SKM-1 treated with dmso at 0.1 percent for 144 hours (cell line): ENCODE measurements at regions not wholly inside any gene's neighbourhood (a gene's known extent, or its start where the extent isn't known, plus 50 kb on each side); places are given as distances from the start of the nearest gene placed in this dataset.

Experiments used
- DNase-seq: peaks from one replicate; lab custom pipeline; 2025; ENCODE audit not compliant: unreplicated experiment; lab: John Stamatoyannopoulos, UW

DNA sequence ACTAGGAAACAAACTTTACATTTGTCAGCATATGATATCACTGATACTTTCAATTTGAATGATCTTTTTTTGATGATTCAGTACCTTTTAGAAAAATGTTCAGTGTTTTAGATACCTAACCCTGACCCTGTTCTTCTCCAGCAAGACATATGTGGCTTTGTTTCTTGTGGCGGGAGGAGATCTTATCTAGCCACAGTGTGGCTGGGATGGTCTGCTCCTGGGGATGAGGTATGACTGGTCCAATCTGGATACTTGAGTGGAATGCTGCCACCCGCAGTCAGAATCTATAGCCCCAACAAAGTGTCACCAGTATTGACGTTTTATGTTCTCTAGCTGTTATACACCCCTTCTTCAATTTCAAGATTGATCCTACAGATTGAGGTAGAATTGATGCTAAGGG is 439.0 kb upstream of the GOLIM4 start:
- DNase-seq, result no peak

DNA sequence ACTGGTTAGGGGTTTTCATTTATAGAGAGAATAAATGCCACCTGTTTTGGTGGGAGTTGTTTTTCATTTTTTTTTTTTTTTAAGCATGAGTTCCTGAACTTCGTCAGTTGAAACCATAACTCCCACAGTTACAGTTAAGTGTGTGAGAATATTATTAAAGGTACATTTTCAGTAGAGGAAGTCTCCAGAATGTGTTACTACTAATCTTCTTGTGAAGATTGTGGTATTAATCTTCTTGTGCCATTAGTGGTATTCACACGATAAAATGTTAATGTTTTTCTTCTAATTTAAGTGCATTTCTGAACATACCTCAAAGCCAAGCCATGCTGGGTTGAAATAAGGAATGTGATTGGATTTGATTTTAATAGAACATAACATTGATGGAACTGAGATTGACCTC is 437.9 kb upstream of the GOLIM4 start:
- no peak for DNase-seq

DNA sequence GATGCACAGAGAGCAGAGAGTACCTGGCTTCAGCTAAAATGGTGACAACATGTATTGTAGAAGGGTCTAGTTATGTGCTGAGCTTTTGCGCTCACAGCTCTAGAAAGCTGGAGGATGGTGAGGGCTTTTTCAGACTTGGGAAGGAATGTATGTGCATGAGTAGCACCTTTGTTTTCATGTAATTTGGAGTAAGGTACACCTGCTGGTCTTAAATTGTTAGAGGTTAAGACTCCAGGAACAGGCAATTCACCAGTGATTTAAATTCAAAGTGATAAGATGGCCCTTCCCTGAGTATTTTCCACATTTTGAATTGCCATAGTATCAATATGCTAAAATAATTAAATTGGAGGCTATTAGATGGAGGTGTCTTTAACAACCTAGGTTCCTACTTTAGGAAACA is 436.4 kb upstream of the GOLIM4 start:
- no peak for DNase-seq

DNA sequence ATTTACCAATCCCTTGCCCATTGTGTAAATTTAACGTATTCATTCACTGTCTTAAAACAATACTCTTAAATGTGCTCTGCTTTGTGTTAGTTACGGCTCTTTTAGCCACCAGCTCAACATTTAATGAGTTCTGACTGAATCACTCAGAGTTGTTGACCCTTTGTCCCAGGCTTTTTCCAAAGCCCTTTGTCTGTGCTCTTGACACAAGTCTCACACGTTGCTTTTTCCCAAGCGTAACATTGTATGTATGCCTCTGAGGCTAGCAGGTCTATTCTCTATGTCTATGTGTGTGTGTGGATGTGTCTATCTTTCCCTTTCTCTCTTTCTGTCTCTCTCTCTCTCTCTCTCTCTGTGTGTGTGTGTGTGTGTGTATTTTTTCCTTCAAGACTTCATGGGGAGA is 435.4 kb upstream of the GOLIM4 start:
- no peak for DNase-seq

DNA sequence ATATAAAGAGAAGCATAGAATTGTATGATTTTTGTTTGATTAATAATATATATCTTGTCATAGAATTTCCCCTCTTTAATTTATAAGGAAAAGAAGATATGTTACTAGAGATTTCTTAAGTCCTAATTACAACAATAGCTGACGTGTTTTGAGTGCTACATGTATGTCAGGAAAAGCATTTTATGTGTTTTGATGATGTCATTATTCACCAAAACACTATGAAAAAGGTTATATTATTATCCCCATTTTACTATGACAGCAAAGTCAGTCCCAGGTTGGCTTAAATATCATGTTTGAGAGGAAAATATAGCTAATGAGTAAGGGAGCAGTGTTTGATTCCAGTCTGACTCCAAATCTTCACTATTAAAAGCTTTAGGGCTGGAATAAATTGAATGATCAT is 428.4 kb upstream of the GOLIM4 start:
- no peak for DNase-seq

DNA sequence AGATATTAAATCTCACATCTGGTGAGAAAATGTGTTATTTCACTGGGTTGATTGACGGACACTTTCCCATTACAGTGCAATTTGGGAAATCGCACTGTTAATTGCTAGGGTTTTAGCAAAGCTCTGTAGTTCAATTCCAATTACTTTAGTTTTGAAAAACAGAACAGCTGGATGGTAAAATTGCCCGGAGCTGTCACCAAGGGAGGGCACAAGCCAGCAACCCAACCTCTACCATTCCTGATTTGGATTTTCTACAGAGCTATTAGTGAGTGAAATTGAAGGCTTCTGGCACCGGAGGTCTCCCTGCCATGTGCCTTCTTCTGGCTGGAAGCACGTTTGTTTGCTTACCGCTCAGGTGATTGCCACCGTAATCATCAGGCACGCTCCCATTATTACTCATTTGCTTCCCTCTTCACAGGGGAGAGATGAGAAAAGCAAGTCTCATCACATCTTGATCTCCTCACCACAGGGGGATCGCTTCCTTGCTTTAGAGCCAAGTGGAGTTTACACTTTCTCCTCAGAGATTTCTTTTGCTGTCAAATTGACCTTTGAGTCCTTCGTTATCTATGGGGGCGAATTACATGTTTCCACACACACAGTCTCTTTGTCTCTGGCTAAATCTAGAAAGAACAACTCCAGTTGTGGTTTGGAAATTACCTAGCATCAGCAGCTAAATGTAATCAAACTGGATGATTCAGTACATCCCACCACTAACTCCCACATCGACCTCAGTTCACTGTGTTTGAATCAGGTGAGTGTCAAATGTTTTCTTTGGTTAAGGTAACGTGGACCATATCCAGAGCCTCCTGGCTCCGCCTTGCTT is 421.7 kb upstream of the GOLIM4 start:
- no peak for DNase-seq

DNA sequence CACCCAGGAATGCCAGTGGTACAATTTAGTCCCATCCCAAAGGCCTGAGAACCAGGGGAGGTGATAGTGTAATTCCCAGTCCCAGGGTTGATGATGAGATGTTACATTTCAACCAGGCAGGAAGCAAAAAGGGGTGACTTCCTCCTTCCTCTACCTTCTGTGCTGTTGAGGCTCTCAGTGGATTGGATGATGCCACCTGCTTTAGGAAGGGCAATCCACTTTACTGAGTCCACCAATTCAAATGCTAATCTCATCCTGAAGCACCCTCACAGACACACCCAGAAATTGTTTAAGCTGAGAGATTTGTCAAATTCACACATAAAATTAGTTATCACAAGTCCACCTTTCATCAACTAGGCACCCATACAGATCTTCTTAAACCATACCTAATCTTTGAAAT is 418.5 kb upstream of the GOLIM4 start:
- DNase-seq, result no peak

DNA sequence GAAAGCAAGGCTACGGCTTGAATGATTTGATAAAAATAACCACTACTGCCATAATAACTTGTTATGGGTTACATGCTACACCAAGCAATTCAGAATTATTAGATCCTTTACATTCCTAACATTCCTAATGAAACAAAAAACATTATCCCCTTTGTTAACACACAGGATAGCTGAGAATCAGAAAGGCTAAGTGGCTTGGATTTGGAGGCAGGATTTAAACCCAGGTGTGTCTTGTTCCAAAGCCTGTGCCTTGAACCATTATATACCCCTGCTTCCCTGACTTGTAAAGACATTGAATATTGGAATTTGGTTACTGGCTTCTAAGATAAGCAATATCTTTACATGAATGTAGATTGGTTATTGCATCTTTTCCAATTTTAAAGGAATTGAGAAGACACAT is 417.1 kb upstream of the GOLIM4 start:
- DNase-seq, result no peak

DNA sequence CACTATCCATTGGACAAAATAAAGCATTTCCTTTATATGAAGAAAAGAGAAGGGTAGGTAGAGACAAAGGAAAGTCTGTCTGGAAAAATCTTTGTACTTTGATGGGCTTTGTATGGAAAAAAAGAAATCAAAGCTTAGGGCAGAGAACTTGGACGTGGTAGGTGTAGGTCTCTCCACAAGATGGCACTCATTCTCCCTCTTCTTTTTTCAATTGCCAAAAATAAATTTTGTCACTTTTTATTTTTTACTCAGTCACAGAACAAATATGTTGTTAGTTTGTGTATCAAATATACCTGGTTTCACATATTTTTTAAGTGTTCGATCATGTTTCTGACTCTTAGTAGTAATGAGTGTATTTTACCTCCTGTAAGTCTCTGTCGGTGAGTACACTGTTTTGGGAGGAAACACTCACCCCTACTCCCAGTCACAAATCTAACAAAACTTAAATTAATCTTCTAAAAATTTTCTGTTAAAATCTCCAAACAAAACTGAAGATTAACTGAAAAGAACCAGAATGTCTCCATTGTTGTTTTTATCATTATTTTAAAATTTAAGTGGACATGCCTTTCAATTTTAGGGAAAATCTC is 415.8 kb upstream of the GOLIM4 start:
- peak; percentile 8 for DNase-seq

DNA sequence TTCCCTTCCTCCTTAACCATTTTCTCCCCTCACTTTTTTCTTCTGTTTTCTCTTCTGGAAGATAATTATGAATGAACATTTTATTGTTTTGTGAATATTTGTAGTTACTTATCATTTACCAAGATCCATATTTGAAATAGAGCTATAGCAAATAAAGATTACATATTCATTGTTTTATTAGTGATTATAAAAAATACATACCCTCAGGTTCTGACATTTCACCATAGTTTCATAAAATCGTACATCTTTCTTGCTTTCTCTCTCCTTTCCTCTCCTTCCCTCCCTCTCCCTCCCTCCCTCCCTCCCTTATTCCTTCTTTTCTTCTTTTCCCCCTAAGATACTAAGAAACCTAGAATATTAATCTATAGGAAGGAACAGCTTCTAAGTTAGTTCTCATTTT is 410.9 kb upstream of the GOLIM4 start:
- DNase-seq, result no peak

DNA sequence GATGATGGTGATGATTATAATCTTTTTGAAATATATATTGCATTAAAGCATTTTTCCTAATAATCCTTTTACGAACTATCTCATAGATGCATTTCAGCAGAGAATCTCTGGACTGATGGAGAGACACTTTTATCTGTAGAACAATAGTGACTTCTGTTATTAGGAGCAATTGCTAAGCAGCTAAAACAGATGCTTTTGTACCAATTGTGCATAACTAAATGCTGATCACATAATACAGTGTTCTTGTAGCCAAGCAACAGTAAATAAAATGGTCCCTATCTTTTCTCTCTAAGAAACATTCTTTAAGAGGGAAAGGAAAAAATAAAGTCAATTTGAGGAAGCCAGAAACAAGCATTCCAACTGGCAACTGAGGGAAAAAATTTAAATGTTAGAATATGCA is 405.8 kb upstream of the GOLIM4 start:
- no peak for DNase-seq

DNA sequence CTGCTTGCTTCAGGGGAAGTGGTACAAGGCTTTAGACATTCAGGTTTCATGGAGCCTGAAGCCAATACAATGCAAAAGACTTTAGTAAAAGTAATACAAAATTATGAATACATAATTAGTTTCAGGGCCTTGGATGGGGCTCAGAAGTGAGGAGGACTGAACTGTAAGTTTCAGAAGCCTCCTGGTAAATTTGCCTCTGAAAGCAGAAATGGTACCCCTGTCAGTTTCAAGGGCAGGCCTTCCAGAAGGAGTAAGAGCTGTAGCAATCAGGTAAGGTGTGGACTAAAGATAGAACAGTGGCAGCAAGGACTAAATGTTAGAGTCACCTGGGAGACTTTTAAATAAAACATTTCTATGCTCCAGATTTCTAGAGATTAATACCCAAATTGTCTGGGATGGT is 402.5 kb upstream of the GOLIM4 start:
- DNase-seq, result no peak

DNA sequence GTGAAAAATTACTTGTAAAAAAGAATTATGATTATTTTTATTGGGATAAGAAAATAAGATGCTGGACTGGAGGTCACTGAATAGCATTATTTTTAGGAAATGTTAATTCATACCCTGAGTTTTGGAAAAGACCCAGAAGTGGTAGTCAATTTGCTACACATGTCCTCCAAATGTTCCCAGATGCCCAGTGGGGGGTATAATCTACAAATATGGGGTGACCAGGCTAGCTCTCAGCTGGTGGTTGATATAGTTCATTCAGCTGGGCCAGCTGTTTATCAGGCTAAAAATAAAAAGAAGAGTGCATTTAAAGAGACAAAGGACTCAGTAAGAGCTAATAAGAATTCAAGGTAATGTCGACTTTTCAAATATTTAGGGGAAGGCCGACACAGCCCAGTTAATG is 402.0 kb upstream of the GOLIM4 start:
- no peak for DNase-seq

DNA sequence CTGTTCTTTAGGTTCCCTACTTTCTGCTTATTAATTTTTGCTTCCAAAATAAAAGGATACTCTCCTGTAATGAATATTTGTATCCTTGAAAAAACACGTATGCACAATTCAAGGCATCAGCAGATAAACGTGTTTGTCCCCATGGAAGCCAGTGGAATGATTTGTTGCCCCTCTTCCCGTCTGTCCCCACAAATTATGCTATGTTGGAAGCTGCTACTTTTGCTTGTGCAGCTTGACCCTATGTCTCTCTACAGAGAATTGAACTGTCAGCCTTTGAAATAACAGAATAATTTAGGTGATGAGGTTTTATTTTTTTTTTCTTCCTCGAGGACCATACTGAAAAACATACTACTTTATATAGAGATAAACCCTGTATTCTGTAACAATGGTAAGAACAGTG is 401.5 kb upstream of the GOLIM4 start:
- DNase-seq, result no peak

DNA sequence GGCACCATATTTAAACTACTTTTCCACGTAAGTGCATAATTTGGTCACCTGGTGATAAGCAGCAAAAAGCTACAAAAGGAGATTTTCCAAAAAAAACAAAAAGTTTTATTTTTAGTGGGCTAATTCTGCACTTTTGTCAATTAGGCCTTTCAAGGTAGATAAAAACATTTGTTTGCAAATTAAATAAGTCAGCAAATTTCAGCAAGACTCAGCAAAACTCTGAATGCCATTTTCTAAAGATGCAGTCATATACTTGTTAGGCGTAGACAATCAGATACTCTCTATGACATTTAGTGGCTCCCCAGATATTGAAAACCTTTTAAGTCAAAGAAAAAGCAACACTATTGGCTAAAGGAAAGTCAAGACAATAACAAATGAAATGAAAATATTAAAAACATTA is 400.2 kb upstream of the GOLIM4 start:
- no peak for DNase-seq

DNA sequence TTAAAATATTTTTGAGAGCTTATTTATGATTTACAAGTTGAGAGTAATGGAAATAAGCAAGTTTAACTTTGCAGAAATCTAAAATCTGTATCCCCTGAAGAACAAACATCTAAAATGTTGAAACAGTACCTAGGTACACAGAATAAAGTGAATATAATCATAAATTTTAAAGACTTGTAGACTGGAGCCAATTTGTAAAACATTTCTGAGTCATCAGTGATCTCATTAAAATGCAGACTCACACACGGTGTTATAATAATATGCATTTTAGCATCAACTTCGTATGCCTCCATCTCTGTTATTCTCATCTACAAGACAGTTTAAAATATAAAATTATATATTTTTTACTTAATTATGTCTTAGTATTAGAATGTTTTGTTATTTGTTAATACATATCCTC is 399.5 kb upstream of the GOLIM4 start:
- DNase-seq, result no peak

DNA sequence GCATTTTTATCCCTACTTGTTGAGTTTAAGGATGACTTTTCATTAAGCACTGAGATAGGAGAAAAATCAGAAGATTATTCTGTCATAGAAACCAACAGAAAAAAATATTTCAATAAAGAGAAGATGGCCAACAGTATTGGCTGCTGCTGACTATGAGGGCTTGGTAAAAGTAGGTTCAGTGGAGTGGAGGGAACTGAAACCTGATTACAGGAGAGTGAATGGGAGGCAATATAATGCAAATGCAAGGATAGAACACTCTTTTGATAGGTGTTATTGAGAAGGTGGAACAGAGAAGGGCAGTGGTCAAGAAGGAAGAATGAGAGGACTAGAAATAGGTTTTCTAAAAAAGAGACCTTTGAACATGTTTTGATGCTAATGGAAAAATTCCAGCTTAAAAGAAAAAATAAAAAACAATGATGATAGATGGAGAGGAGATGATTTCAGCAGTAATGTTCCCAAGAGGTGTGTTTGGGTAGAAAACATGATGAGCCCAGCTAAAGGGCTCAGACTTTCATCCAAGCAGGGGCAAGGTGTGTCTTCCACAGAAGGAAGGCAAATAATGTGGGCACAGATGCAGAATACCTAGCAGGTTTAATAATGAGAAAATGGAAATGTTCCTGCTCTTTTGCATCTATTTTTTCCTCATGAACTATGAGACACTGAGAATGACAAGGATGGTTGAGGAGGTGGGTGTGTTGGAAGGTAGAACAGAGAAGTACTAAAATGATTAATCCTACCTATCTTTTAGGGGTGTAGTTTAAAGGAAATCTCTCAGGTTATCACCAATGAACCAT is 397.9 kb upstream of the GOLIM4 start:
- DNase-seq, result no peak

DNA sequence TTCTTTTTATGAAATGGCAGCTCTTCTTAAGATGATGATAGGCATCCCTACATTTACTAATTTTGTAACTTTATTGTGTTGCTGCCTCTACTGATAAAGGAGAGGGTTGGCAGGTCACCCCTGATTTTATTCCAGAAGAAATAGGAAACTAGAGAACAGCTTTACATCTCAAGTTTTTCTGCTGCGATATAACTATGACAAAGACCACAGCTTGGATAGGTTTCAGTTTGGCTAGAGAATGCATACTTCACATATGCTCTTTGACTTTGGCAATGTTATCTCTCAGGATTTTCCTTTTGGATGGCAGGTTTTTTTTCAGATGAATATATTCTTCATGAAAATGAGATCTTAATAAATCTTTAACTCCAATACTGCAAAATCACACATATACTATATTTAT is 395.3 kb upstream of the GOLIM4 start:
- no peak for DNase-seq

DNA sequence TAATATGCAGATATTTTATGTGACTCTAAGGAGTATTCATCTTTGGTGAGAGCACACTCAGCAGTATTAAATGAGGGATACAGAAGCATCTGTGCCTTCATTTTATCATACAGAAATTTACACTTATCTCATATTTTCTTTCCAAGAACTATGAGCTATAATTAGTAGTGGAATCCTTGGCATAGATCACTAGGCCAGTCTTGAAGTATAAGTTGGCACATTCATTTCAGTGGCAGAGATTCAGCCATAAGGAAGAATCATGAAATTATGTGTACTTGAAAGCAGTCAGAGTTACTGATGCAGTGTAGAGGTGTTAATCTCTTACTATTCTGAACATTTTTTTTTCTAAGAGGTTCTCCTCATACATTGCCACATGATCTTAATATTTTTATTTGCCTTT is 393.6 kb upstream of the GOLIM4 start:
- no peak for DNase-seq

DNA sequence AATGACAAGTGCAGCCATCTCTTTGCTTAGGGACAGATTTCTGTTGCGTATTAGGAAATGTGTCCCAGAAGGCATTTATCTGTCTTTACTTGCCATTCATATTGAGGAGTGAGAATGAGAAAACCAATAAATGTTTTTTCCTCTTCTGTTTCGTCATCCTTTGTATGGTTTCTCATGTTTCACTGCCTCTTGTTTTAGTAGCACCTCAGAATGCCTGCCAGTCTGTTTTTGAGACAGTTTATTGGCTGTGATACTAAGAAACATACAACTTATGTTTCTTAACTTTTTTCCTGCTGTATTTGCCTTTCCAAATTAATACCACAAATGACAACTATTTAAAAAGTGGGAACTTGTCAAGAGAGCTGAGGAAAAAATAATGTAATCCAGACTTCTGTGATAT is 390.2 kb upstream of the GOLIM4 start:
- DNase-seq, result no peak

DNA sequence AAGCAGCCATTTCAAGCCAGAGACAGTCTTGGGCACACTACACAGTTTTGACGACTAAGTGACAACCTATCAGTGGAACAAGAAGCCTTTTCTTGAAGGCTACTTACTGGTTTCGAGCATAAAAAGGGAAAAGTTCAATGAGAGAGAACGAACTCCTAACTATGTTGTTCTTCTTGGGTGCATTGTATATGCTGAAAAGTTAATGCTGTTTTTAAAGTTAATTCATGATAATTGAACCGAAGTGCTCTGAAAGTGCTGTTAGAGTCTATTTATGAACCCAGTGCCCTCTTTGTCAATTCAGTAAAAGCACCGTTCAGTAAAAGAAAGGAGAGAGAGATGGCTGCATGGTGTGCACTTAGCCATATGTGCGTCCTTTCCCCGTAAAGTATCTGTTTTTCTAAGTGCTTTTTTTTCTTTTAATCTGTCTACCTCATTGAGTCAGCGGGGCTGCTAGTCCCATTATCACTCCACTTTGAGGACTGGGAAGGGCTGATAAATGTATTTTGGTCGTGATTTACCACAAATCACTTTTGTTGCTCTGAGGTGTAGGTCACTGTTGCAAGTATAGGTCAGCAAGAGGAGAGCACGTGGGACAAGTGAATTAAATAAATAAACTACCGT is 380.7 kb upstream of the GOLIM4 start:
- DNase-seq, result no peak

DNA sequence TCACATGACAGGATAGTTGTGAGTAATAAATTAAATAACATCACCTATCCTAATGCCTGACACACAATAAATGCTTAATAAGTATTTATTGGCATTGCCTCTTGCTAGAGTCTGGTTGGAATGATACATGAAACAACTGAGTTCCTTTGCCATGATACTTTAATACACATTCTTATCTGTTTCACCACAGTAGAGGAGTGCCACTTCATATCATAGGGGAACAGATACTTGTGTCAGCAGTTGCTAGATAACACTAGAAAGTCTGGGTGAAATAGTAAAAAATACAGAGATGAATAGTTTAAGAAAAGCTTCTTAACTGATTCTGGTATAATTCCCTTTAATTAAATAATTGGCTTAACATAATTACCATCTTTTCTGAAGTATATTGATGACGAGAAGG is 380.0 kb upstream of the GOLIM4 start:
- DNase-seq, result no peak
